PC-3 (cell line): ENCODE measurements at regions not wholly inside any gene's neighbourhood (a gene's known extent, or its start where the extent isn't known, plus 50 kb on each side); places are given as distances from the start of the nearest gene placed in this dataset.
"Not testable (repeated sequence)": the region's sequence is repeated elsewhere in the genome, so short reads cannot be mapped to it uniquely, and the experiment has no call there.

ENCODE experiments used
- CTCF ChIP-seq: fragments of 300-600 bp; sonication (generic); conservative IDR thresholded peaks from 2 replicates; pipeline ENCODE4 v1.5.1; 2017; ENCODE audit warnings: antibody characterized with exemption, low read depth, mild to moderate bottlenecking, low read length
- EZH2 ChIP-seq: fragments of 300-600 bp; sonication (generic); IDR thresholded peaks from one replicate; pipeline ENCODE4 v1.6.1; 2017; ENCODE audit warnings: antibody characterized with exemption, mild to moderate bottlenecking, low read length; ENCODE audit not compliant: unreplicated experiment
- EZH2phosphoT487 ChIP-seq: fragments of 300-600 bp; sonication (generic); IDR thresholded peaks from 2 replicates; pipeline ENCODE4 v1.6.1; 2018; ENCODE audit warnings: mild to moderate bottlenecking, antibody characterized with exemption, low read length, borderline replicate concordance

- not testable (repeated sequence) for TF ChIP-seq CTCF, EZH2, EZH2phosphoT487
Measured at GRCh38 chr14:57112072-57112807, 156.5 kb downstream of the EXOC5 start.
